Mammary epithelial cell (primary cell): ENCODE measurements at regions not wholly inside any gene's neighbourhood (a gene's known extent, or its start where the extent isn't known, plus 50 kb on each side); places are given as distances from the start of the nearest gene placed in this dataset.

Experiments
- EZH2 ChIP-seq: IDR thresholded peaks from 2 replicates; pipeline ENCODE4 v1.6.1; 2012; ENCODE audit warnings: low read length, inconsistent platforms, borderline replicate concordance
- TF ChIP-seq, protein P1 (sequence below), 2 donors: IDR thresholded peaks in 1 of 2; conservative IDR thresholded peaks in 1 of 2; 2 replicates each; pipeline ENCODE4 v1.5.1; 2011 to 2012; ENCODE audit warnings: inconsistent platforms in 2 of 2, low read length in 2 of 2, mild to moderate bottlenecking in 2 of 2, control low read depth in 1 of 2, low read depth in 1 of 2; ENCODE audit not compliant: insufficient read depth in 1 of 2; ENCODE audit errors: extremely low read depth in 1 of 2

DNA sequence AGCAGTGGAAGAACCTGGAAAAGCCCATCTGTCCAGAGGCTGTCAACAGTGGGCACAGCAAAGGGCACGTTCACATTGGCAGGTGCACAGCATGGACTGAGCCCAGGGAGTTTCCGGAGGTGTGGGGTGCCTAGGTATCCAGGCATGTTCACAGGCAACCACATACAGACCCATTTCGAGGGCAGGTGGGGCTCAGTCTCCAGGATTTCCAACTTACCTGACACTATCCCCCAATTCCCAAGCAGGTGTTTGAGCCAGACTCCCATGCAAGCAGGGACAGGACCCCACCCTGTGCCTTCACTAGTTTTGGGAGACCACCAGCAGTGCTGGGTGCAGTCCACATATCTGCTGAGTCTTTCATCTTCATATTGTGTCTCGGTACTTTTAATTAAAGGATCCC is 65.0 kb upstream of the IRF2BP2 start:
- TF ChIP-seq, protein P1, sequence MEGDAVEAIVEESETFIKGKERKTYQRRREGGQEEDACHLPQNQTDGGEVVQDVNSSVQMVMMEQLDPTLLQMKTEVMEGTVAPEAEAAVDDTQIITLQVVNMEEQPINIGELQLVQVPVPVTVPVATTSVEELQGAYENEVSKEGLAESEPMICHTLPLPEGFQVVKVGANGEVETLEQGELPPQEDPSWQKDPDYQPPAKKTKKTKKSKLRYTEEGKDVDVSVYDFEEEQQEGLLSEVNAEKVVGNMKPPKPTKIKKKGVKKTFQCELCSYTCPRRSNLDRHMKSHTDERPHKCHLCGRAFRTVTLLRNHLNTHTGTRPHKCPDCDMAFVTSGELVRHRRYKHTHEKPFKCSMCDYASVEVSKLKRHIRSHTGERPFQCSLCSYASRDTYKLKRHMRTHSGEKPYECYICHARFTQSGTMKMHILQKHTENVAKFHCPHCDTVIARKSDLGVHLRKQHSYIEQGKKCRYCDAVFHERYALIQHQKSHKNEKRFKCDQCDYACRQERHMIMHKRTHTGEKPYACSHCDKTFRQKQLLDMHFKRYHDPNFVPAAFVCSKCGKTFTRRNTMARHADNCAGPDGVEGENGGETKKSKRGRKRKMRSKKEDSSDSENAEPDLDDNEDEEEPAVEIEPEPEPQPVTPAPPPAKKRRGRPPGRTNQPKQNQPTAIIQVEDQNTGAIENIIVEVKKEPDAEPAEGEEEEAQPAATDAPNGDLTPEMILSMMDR (conservative IDR thresholded peaks at IDR 0.05 in 1 of 2, IDR thresholded peaks at IDR 0.05 in 1 of 2; ENCODE audit: extremely low read depth in 1 of 2, insufficient read depth in 1 of 2, low read depth in 1 of 2, low read length in 2 of 2), result no peak
- TF ChIP-seq EZH2, result no peak
